Breast epithelium (tissue), 4 donors: ENCODE measurements at regions not wholly inside any gene's neighbourhood (a gene's known extent, or its start where the extent isn't known, plus 50 kb on each side); places are given as distances from the start of the nearest gene placed in this dataset.

Experiments used
- DNase-seq, 2 donors: peaks; one replicate each; pipeline ENCODE4 v3.0.0-alpha.2; 2019; ENCODE audit warnings: low spot score in 2 of 2
- H3K27ac ChIP-seq, 2 donors: fragments of 200-600 bp; sonication (generic) in 1 of 2; one replicate each; pipeline ENCODE4 v1.5.1; 2016 to 2019; ENCODE audit warnings: mild to moderate bottlenecking in 1 of 2
- H3K27me3 ChIP-seq, 2 donors: fragments of 200-600 bp; sonication (generic) in 1 of 2; one replicate each; pipeline versions ENCODE4 v1.5.1 to v1.6.0; 2017 to 2019; ENCODE audit warnings: control low read depth in 1 of 2, mild to moderate bottlenecking in 1 of 2
- H3K36me3 ChIP-seq: fragments of 200-600 bp; one replicate; pipeline ENCODE4 v1.5.1; 2019
- H3K4me1 ChIP-seq, 2 donors: fragments of 200-600 bp; sonication (generic); one replicate each; pipeline ENCODE4 v1.5.1; 2016 to 2019; ENCODE audit warnings: control low read depth in 1 of 2
- H3K4me3 ChIP-seq, 3 donors: fragments of 200-600 bp; sonication (generic); 1 replicate in 2 of 3; 2 replicates in 1 of 3; pipeline ENCODE4 v1.5.1; 2016 to 2019; ENCODE audit warnings: mild to moderate bottlenecking in 3 of 3, moderate library complexity in 2 of 3
- H3K9me3 ChIP-seq, 2 donors: fragments of 200-600 bp; sonication (generic) in 1 of 2; one replicate each; pipeline ENCODE4 v1.5.1; 2016 to 2019; ENCODE audit warnings: control low read depth in 1 of 2
- POLR2A ChIP-seq: fragments of 450-650 bp; IDR thresholded peaks from one replicate; pipeline ENCODE4 v1.6.1; 2016; ENCODE audit warnings: antibody characterized with exemption, mild to moderate bottlenecking, moderate library complexity
- POLR2AphosphoS5 ChIP-seq, 3 donors: sonication (generic); formaldehyde crosslinking; IDR thresholded peaks; one replicate each; pipeline ENCODE4 v1.6.1; 2017; ENCODE audit warnings: antibody characterized with exemption in 3 of 3
- intact Hi-C: fragments of 100-400 bp; cut with DNase I; formaldehyde crosslinking; loops from one replicate; pipeline ENCODE4 v1.15.1; 2023; ENCODE audit warnings: low total_unique reads
- TF ChIP-seq, protein P1 (sequence below), 3 donors: fragments of 450-650 bp; IDR thresholded peaks; one replicate each; pipeline ENCODE4 v1.5.1; 2016 to 2017; ENCODE audit warnings: antibody characterized with exemption in 3 of 3, mild to moderate bottlenecking in 3 of 3, moderate library complexity in 3 of 3

DNA sequence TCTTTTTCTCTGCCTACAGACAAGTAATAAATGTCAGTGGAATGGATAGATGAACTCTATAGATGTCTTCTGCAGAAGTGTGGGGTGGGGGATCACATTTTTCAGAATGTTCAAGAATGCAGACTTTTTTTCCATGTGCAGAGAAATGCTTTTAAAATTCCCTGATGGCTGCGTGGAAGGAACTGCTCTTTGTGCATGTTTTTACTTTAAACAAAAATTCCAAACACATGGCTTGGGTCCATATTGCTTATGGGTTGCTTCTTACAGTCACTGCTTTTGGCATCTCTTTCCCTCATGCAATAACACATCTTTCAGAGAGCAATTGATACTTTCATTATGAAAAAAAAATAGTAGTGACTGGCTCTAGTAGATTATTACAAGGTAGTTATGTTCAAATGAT is 1053.6 kb downstream of the NLGN4Y start:
- no peak overlapping the region for H3K4me3 ChIP-seq
- intact Hi-C loops = no loop called here
- no peaks in the 10 kb centered on the region for H3K4me1 ChIP-seq
- TF ChIP-seq, protein P1, sequence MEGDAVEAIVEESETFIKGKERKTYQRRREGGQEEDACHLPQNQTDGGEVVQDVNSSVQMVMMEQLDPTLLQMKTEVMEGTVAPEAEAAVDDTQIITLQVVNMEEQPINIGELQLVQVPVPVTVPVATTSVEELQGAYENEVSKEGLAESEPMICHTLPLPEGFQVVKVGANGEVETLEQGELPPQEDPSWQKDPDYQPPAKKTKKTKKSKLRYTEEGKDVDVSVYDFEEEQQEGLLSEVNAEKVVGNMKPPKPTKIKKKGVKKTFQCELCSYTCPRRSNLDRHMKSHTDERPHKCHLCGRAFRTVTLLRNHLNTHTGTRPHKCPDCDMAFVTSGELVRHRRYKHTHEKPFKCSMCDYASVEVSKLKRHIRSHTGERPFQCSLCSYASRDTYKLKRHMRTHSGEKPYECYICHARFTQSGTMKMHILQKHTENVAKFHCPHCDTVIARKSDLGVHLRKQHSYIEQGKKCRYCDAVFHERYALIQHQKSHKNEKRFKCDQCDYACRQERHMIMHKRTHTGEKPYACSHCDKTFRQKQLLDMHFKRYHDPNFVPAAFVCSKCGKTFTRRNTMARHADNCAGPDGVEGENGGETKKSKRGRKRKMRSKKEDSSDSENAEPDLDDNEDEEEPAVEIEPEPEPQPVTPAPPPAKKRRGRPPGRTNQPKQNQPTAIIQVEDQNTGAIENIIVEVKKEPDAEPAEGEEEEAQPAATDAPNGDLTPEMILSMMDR (IDR thresholded peaks at IDR 0.05) = no peak
- TF ChIP-seq POLR2AphosphoS5 (IDR thresholded peaks at IDR 0.05) = no peak
- no peak for TF ChIP-seq POLR2A
- no peak overlapping the region for H3K27ac ChIP-seq
- H3K36me3 ChIP-seq = no peaks in the 10 kb centered on the region
- no peaks in the 10 kb centered on the region for H3K27me3 ChIP-seq
- no peak for DNase-seq
- no peaks in the 10 kb centered on the region for H3K9me3 ChIP-seq

- DNase-seq = no peak
- H3K4me3 ChIP-seq = no peak overlapping the region
- no peak overlapping the region for H3K27ac ChIP-seq
- no peaks in the 10 kb centered on the region for H3K9me3 ChIP-seq
- intact Hi-C loops = no loop called here
- no peaks in the 10 kb centered on the region for H3K4me1 ChIP-seq
- no peaks in the 10 kb centered on the region for H3K36me3 ChIP-seq
- no peak for TF ChIP-seq POLR2A
- TF ChIP-seq POLR2AphosphoS5 (IDR thresholded peaks at IDR 0.05) = no peak
- TF ChIP-seq, protein P1 (IDR thresholded peaks at IDR 0.05) = no peak
- H3K27me3 ChIP-seq = no peaks in the 10 kb centered on the region
Observed at GRCh38 chrY:15578761-15579160, 1054.4 kb downstream of the NLGN4Y start.

DNA sequence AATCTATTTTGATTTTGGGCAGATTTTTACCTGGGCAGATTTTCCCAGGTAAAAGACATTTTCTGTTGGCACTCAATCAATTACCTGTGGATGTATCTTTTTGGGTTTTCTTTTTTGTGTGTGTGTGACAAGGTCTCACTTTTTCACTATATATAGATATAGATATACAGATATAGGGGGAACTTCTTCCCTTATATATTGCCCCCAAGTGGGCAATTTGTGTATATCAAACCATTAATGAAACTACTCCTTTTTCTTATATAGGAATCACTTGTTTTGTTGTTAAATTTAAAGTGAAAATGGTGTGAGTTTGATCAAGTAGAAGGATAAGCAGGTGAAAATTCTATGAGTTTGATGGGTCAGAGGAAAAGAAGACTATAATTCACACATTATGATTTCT is 1054.9 kb downstream of the NLGN4Y start:
- no peak for DNase-seq
- intact Hi-C loops = no loop called here
- Histone ChIP-seq H3K27me3 (no peaks in the 10 kb centered on the region), H3K27ac (no peak overlapping the region), H3K36me3 (no peaks in the 10 kb centered on the region), H3K4me1 (no peaks in the 10 kb centered on the region), H3K4me3 (no peak overlapping the region), H3K9me3 (no peaks in the 10 kb centered on the region)
- no peak for TF ChIP-seq POLR2AphosphoS5 (IDR thresholded peaks at IDR 0.05)
- TF ChIP-seq, protein P1 (IDR thresholded peaks at IDR 0.05) = no peak

GRCh38 chrY:15583111-15583510 is 1058.8 kb downstream of the NLGN4Y start:
- H3K27ac ChIP-seq = no peak overlapping the region
- no peaks in the 10 kb centered on the region for H3K27me3 ChIP-seq
- H3K9me3 ChIP-seq = no peaks in the 10 kb centered on the region
- DNase-seq = no peak
- no peak for TF ChIP-seq POLR2AphosphoS5 (IDR thresholded peaks at IDR 0.05)
- TF ChIP-seq, protein P1 (IDR thresholded peaks at IDR 0.05) = no peak
- TF ChIP-seq POLR2A = no peak
- no peaks in the 10 kb centered on the region for H3K36me3 ChIP-seq
- H3K4me3 ChIP-seq = no peak overlapping the region
- no peaks in the 10 kb centered on the region for H3K4me1 ChIP-seq
- intact Hi-C loops = no loop called here

DNA sequence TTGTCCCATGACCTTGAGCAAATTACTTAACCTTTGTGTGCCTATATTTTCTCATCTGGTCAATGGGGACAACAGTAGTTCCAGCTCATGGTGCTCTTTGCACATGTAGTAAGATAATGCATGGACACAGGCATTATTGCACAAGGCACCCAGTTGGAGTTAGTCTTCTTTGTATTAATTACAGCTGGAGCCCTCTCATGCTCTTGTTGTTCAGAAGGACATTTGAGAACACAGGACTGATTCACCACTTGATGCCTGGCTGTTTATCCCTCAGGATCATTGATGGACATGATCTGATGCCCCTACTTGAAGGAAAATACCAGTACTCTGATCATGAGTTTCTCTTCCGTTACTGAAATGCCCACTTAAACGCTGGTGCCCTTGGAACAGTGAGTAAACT is 1068.6 kb downstream of the NLGN4Y start:
- no peaks in the 10 kb centered on the region for H3K36me3 ChIP-seq
- no peak overlapping the region for H3K27ac ChIP-seq
- intact Hi-C loops = no loop called here
- H3K4me3 ChIP-seq = no peak overlapping the region
- no peaks in the 10 kb centered on the region for H3K4me1 ChIP-seq
- TF ChIP-seq, protein P1 (IDR thresholded peaks at IDR 0.05) = no peak
- no peaks in the 10 kb centered on the region for H3K27me3 ChIP-seq
- DNase-seq = no peak
- no peaks in the 10 kb centered on the region for H3K9me3 ChIP-seq
